Right ventricle myocardium inferior (tissue), 1 donor: ENCODE measurements at regions not wholly inside any gene's neighbourhood (a gene's known extent, or its start where the extent isn't known, plus 50 kb on each side); places are given as distances from the start of the nearest gene placed in this dataset.

Experiments
- ATAC-seq: fragments of 200-7000 bp; cut with Tn5 transposase; one replicate; pipeline ENCODE4 v1.9.1; 2020; ENCODE audit warnings: mild to moderate bottlenecking, moderate library complexity
- DNase-seq: peaks from one replicate; pipeline ENCODE4 v3.0.0; 2021; ENCODE audit errors: missing footprints
- intact Hi-C: fragments of 100-400 bp; cut with DNase I; formaldehyde crosslinking; loops from one replicate; pipeline ENCODE4 v1.11.0; 2022
- donor health status: DM: no; HTN: yes; CAD: no; lungs with severe emphysema.

DNA sequence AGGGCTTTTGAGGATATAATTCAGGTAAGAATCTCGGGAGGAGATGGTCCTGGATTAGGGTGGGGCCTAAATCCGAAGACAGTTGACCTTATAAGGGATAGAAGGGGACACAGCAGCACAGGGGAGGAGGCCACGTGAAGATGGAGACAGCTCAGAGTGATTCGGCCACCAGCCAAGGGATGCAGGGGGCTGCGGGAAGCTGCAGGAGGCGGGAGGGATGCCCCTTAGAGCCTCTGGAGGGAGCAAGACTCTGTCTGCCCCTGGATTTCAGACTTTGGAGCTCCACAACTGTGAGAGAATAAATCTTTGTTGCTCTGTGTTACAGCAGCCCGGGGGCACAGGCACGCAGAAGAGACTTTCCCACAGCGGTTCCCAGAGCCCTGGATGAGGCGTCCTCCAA lies 143.7 kb downstream of the ASB1 start:
- ATAC-seq (no peak), DNase-seq (no peak)
- intact Hi-C loops: no loop called here

DNA sequence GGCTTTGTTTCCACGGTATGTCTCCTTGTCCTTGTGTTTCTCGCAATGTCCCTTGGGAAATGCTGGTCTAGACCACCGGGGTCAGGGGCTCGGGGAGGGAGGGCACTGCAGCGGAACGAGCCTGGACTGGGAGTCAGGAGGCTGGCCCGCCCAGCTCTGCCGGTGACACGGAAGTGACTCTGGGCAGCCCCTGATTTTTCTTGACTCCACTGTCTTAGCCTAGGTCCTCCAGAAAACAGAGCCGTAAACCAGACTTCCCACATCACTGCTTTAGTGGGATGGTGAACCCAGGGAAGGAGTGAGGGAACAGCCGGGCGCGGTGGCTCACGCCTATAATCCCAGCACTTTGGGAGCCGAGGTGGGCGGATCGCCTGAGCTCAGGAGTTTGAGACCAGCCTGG lies 144.2 kb downstream of the ASB1 start:
- DNase-seq: no peak
- no peak for ATAC-seq
- intact Hi-C loops: no loop called here

DNA sequence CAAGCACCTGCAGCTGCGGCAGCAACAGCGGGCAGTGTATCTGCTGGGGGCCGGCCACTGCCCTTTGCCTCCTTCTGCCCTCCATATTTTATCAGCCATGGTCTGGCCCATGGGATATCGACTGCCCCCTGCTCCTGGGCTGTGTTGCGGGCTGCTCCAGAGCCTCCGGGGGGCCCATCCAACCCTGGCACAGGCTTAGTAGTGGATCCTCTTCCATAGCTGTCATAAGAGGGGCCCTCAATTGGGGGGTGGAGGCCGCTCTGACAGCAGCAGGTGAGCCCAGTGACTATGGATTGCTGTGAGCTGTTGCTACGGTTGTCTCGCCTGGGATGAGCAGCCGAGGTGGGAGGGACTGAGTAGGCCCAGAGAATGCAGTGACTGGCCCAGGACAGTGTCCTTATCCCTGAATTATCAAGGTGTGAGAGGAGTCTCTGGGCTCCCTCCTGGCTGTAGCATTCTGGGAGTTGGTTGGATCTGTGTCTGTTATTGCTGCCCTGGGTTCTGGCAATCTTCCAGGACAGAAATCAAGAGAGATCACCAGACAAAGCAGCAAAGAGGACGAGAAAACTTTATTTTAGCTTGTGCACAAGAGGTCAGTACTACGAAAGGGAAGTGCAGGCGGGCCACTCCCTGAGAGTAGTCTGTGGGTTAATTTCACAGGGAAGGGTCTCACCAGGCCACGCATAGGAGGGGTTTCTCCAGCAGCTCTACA lies 145.1 kb downstream of the ASB1 start:
- no peak for ATAC-seq
- intact Hi-C loops: no loop called here
- DNase-seq: no peak

DNA sequence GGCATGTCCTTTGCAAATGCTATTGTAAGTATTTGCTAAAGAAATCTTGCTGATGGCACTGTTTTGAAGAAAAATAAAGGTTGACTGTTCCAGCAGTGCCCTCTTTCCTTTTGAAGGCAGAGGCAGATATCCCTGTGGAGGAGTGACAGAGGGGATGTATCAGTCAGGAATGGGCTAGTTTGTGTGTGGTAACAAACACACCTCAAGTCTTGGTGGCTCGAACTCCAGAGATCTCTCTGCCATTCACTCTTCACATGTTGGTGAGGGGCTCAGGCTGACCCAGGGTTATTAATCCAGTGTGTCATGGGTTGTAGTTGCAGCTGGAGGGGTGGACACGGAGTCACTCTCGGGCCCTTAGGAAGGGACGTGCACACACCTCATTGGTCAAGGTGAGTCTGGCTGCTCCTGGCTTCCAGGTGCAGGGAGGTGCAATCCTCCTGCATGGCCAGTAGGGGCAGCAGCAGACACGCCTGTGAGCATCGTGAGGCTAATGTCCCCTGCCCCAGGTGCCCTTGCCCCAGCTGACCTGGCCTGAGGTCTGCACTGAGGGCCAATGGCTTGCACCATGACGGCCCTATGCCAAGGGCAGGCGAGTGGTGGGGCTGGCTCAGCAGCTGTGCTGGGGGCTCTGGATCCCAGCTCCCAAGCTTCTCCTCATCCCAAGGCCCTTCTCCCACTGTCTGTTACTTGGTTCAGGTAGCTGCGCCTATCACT lies 146.5 kb downstream of the ASB1 start:
- no peak for ATAC-seq
- DNase-seq: no peak
- intact Hi-C loops: no loop called here

DNA sequence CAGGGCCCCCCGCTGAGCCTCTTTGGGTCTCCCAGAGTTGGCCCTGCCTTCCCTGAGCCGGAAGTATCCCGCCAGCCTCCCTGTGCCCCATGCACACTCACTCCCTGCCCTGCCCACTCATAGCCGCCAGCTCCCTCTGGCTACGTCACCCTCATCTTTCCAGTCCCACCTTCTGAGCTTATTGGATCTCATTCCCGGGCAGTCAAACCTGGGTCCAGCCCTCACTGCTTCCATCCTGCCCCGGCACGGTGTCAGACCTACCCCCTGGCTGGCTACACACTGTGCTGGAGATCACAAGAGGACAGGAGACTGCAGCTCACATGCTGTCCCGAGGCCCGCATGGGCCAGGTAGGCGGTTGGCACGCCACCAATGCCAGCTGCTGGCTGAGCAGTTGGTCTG lies 147.2 kb downstream of the ASB1 start:
- intact Hi-C loops: no loop called here
- ATAC-seq (no peak), DNase-seq (no peak)

DNA sequence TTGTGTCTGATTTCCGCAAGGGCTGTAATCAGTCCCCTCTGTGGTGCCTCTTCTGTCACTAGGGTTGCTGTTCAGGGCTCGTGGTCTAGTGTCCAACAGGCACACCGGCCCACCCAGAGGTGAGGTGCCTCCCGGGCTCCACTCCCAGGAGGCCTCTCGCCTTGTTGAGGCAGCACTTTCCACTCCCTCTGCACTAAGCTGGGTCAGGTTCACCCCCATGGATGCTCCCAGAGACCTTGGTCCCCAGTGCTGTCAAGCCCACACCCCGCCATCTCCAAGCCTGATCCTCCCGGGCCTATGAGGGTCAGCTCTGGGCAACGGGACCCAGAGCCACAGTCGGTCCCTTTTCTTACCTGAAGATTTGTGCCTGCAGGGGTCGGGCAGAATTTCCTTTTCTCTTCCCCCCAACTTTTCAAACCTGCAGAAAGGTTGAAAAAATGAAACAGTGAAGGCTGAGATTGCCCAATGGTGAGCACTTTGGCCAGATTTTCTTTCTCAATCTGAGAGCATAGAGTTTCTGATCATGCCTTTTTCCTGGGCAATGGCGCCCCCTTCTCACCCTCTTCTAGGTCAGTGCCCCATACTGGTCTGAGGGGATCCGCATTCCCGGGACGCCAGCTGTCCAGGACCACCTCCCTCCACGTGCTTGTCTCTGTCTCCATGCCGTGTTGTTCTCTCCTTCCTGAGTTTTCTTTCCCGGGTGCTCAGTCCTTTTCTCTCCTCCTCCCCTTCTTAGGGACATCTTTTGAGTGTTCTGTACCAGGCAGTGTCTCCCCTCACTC lies 148.0 kb downstream of the ASB1 start:
- intact Hi-C loops: no loop called here
- no peak for ATAC-seq
- DNase-seq: no peak

DNA sequence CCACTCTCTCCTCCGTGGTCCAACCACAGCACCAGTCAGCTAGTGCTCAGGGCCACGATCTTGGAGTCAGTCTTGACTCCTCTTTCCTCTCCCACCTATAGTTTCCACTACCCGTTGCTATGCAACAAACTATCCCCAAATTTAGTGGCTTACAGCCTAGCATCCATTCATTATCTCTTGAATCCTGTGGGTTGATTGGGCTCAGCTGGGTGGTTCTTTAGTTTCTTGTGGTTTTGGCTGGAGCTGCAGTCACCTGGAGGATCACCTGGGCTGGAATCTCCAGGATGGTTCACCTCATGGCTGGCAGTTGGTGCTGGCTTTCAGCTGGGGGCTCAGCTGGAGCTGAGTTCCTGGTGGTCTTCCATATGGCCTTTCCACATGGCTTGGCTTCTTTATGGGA lies 149.9 kb downstream of the ASB1 start:
- intact Hi-C loops: no loop called here
- DNase-seq (peak; percentile 47), ATAC-seq (no peak)

DNA sequence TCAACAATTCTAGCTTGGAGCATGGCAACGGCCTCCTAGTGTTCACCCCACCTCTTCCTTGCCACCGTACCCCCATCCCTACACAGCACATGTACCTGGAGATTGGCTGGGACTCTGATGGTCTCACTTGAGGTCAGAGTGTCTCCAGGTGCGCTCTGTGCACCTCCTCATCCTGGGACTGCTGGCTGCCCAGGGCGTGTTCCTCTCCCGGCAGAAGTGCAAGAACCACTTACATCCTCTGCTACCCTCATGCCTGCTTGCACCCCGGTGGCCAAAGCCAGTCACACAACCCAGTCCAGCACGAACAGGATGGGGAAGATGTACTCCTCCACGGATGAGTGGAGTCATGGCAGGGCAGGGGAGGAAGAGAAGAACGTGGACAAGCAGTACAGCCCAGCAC lies 151.5 kb downstream of the ASB1 start:
- ATAC-seq: no peak
- intact Hi-C loops: no loop called here

DNA sequence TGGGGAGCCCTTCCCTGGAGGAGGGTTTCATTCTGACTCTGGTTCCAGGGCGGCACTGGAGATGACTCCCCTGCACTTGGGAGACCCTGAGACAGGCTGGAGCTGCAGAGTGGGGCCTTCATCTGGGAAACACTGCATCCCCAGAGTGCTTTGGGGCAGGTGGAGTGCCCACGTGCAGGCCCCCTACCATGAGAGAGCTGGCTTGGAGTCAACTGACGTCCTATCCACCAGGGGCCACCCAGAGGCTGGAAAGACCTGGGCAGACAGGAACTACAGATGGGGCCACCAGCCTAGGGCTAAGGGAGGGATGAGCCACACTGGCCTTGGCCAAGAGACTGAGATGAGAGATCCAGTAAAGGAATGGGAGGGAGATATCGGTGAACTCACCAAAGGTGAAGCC lies 153.8 kb downstream of the ASB1 start:
- no peak for ATAC-seq

More for the DNA sequence above, 151.5 kb downstream of the ASB1 start:
- DNase-seq: no peak

DNA sequence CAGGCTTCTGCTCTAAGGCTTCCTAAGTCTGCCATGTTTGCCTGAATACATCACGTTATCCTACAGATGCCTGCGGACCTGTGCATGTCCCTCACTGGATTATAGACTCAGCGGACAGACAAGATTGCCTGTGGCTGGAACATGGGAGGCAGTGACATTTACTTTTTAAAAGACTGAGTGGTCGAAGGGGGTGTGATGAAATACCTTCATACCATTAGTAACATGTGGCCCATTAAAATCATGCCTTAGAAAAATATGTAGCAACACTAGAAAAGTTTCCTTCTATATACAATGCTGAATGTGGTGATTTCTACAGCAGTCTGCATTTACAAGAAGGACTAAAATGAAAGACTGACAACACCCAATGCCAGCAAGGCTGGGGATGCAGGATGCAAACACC lies 154.4 kb downstream of the ASB1 start:
- no peak for ATAC-seq
- DNase-seq: no peak
- intact Hi-C loops: no loop called here

More for the DNA sequence above, 153.8 kb downstream of the ASB1 start:
- no peak for DNase-seq
- intact Hi-C loops: no loop called here

DNA sequence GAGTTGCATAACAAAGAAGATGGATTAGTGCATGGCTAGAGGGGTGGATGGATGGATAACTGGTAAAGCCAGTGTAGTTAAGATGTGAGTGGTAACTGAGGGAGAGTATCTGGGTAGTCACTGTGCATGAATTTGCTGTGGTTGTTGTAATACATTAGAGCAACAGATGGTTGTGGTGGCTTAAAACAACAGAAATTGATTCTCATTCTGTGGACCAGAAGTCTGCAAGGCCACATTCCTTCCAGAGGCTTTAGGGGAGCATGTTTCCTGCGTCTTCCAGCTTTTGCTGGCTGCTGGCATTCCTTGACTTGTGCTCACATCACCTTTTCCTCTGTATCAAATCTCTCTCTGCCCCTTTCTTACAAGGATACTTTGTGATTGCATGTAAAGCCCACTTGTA lies 155.4 kb downstream of the ASB1 start:
- intact Hi-C loops: no loop called here
- ATAC-seq (no peak), DNase-seq (no peak)

DNA sequence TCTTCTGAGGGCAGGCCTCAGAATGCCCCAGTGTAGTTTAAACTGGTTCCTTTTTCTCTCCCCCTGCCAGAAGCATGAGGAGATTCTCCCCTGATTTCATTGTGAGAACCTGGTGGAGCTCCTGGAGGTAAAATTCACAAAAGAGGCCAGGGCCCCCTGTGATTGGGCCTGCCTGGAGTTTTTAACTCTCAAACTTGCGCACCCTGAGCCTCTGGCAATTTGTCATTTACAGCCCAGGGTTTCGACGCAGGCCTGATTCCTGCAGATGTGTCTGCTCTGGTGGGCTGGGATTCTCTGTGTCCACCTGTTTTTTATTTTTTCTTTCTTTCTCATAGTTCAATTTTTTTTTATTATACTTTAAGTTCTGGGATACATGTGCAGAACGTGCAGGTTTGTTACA lies 157.9 kb downstream of the ASB1 start:
- no peak for ATAC-seq
- DNase-seq: no peak
- intact Hi-C loops: no loop called here

DNA sequence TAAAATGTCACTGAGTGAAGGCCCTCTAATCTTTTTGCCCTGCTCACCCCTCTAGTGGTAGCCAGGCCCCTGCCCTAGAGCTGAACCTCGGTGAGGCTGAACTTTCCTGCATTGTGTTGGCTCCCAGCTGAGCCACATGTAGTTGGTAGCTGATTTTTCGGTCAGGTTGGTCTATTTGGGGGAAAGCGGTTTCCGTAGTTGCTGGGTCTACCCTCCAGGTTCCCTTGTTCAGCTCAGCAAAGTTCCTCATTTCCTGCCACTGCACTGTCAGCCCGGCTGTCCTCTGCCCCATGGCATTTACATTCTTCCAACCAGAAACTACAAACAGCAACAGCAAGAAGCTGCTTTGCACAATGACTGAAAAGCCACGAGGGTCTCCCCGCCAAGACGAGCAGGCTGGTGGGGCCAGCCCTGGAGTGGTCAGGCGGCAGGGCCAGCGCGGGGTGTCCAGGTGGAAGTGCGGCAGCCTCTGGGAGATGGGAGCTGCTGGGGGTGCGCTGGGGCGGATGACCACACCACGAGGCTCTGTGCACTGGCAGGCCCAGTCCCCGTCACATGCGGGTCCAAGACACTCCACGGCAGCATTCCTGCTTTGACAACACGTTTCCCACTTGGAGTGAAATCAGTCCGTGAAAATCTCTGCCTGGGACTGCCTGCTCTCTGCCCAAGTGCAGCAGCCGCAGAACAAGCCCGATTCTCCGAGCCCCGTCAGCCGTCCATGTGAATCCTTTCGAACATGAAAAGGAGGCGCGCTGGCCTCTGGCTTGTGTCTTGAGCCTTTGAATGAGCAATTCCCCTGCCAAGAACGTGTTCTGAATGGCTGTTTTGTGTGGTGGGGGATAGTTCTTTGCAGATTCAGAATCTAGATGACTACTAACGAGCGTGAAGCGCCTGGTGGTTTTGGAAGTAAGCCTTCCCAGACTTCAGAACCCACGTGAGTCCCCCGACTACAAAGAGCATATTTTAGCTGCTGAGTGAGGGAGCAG lies 159.4 kb downstream of the ASB1 start:
- intact Hi-C loops: no loop called here
- DNase-seq (no peak), ATAC-seq (no peak)

DNA sequence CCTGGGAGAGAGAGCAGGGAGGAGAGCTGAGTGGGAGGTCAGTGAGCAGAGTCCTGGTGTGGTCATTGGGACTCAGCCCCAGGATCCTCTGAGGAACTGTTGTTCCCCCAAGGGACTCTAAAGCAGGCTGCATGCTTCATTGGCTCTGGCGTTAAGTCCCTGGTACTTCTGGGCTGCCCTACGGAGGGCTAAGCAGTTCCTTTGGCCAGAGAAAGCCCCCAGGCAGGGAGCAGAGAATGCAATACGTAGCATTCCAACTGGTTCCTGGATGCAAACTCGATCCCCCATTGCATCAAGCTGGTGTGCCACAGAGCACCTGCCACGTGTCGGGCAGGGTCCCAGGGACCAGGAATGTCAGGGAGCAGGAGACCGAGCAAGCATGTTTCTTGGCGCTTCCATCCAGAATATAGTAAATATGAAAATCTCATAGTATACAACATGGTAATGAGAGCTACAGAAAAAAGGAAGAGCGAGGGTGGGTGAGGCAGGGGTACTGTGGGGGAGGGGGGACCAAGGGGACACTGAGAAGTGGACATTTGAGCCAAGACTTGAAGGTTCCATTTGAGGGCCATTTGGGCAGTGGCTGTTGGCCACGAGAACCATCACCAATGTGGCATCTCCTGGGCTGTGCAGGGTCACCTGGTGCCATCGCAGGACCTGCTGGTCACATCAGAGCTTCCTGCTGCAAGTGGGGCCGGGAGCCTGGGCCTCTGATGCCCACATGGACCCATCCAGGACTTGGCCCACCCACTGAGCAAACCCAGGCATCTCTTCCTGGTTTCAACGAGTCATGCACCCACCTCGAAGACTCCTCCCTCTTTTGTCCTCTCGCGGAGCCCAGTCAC lies 160.4 kb downstream of the ASB1 start:
- no peak for DNase-seq
- no peak for ATAC-seq
- intact Hi-C loops: no loop called here

DNA sequence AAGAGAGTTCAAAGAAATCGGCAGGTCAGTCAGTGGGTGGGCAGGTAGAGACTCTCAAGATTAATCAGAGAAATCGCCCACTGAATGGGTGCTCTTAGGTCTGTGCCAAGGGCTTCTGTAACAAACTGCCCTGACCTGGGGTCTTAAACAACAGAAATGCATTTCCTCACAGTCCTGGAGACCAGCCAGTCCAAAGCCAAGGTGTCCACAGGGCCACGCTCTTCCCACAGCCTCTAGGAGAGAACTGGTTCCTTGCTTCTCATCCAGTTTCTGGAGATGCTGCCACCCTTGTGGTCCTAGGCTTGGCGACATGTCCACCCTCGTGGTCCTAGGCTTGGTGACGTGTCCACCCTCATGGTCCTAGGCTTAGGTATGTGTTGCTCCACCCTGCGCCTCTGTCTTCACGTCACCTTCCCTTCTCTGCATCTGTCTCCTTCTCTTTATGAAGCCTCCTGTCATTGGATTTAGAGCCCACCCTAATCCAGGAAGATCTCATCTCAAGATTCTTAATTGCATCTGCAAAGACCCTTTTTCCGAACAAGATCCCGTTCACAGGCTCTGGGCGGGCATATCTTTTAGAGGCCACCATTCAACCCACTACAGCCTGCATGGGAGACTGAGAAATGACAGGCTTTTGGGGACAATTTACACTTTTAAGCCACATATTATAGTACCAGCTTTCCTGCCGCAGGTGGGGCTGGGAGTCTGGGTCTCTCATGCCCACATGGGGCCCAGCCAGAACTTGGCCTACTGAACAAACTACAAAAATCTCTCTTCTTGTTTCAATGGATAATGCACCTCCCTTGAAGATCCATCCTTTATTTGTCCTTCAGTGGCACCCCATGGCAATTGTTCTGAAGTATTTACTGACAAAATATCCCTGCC lies 161.3 kb downstream of the ASB1 start:
- ATAC-seq: no peak
- intact Hi-C loops: no loop called here

DNA sequence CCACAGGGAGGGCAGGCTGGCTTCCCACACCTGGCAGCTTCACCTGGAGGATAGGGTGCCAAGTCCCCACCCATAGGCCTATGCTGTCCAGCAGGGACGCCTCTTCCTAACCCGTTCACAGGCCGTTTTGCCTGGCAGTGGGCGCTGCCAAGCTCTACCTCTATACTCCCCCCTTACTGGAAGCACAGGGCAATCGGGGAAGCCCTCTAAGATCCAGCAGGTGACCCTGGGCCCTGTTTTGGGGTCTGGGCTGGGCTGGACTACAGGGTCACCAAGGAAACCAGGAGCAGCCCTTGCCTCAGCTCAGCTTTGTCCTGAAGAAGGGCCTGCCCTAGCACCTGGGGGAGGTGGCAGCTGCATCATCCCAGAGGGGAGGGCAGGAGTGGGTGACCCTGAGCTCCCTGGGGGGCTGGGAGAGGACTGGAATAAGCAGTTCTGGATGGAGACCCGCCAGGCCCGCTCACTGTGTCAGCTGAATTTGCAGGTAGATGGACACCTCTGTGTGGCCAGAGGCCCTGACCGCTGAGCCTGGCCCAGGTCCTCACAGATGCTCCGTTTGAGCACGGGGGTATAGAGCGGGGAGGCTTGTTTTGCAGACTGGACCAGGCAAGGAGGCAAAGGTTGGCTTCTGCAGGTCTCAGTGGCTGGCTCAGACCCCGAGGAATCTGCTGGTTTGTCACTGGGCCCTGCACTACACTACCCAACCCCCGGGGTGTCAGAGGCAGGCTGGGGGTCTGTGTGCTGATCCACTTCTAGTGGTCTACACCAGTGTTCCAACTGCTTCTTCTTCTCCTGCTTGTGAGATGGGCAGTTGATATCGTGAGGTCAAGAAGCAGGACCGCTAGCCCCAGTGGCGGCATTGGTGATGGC lies 163.1 kb downstream of the ASB1 start:
- intact Hi-C loops: no loop called here
- DNase-seq (no peak), ATAC-seq (no peak)

More for the DNA sequence above, 161.3 kb downstream of the ASB1 start:
- DNase-seq: no peak
